ENCODE measurements at regions not wholly inside any gene's neighbourhood (a gene's known extent, or its start where the extent isn't known, plus 50 kb on each side); places are given as distances from the start of the nearest gene placed in this dataset.

- Histone ChIP-seq H3K9me3 (ENCODE audit: control insufficient read depth, low read depth, low read length) (no peaks in the 10 kb centered on the region), H3K27ac (ENCODE audit: low read length) (no peak overlapping the region), H3K27me3 (ENCODE audit: control insufficient read depth, insufficient read depth, low read length) (no peaks in the 10 kb centered on the region), H3K36me3 (ENCODE audit: control insufficient read depth, insufficient read depth, low read length) (no peaks in the 10 kb centered on the region), H3K4me1 (ENCODE audit: control insufficient read depth, insufficient read depth, low read length) (no peaks in the 10 kb centered on the region), H3K4me3 (ENCODE audit: low read length) (no peak overlapping the region)
- no peak for DNase-seq
- no CpG with 5 or more reads among the region's 1 CpG for WGBS (ENCODE audit: insufficient coverage, low lambda C conversion rate)
Measured at GRCh38 chr1:105641407-105641806, 1415.1 kb upstream of the PRMT6 start.

DNA sequence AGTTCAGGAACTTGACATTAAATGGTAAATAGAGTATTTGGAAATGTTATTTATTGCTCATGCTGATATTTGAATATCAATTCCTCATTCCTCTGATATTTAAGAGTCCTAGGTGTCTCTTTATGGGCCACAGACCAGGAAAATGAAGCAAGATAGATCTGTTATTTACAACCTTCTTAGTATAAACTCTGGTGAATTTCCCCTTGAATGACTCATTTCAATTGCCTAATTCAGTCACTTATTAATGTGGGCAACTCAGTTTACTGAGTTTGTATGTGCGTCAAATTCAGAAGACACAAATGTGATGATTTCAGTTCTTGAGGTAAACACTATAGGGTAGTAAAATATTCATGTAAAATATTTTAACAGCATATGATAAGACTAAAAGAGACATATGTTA, 1404.4 kb upstream of the PRMT6 start:
- no peaks in the 10 kb centered on the region for H3K36me3 ChIP-seq (ENCODE audit: control insufficient read depth, insufficient read depth, low read length)
- no peaks in the 10 kb centered on the region for H3K4me1 ChIP-seq (ENCODE audit: control insufficient read depth, insufficient read depth, low read length)
- DNase-seq: no peak
- H3K27me3 ChIP-seq (ENCODE audit: control insufficient read depth, insufficient read depth, low read length): no peaks in the 10 kb centered on the region
- H3K9me3 ChIP-seq (ENCODE audit: control insufficient read depth, low read depth, low read length): no peaks in the 10 kb centered on the region
- no peak overlapping the region for H3K4me3 ChIP-seq (ENCODE audit: low read length)
- no CpG with 5 or more reads among the region's 1 CpG for WGBS (ENCODE audit: insufficient coverage, low lambda C conversion rate)
- H3K27ac ChIP-seq (ENCODE audit: low read length): no peak overlapping the region

DNA sequence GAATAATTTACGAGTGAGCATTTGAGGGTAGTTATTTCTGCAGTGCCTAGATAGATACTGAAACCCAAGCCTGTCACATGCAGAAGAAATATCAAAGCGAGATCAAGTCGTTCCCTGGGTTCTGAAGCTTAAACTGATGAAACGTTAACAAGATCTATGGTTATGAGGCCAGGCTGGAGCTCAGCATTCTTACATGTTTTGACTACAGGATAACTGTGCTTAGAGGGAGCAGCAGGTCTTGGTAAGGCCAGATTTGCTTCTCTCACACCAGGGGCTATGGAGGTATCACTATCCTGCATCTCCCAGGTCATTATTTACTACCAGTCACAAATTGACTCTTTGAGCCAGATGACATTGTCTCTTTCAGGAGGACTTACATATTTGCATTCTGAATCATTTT, 1401.4 kb upstream of the PRMT6 start:
- H3K4me1 ChIP-seq (ENCODE audit: control insufficient read depth, insufficient read depth, low read length): no peaks in the 10 kb centered on the region
- H3K4me3 ChIP-seq (ENCODE audit: low read length): no peak overlapping the region
- no peak overlapping the region for H3K27ac ChIP-seq (ENCODE audit: low read length)
- no peaks in the 10 kb centered on the region for H3K36me3 ChIP-seq (ENCODE audit: control insufficient read depth, insufficient read depth, low read length)
- no peaks in the 10 kb centered on the region for H3K27me3 ChIP-seq (ENCODE audit: control insufficient read depth, insufficient read depth, low read length)
- no peaks in the 10 kb centered on the region for H3K9me3 ChIP-seq (ENCODE audit: control insufficient read depth, low read depth, low read length)
- no peak for DNase-seq
- WGBS (ENCODE audit: insufficient coverage, low lambda C conversion rate): 100% methylated on average over 1 of the region's 4 CpGs

DNA sequence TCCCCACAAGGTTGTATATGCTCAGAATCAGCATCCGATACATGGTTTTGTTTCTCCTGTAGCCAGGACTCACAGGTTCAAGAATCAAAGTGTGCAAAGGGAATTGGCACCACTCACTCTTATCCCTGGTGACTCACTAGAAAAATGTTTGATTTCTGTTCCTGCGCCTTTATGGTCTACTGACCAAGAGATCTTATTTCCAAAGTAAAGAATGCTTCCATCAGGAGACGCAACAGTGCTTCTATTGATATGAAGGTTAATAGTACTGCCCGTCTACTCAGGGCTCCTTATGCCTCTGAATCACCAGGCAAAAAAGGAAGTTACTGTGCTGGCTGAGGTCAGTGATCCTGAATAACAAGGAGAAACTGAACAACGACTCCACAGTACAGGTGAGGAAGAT, 1392.0 kb upstream of the PRMT6 start:
- Histone ChIP-seq H3K9me3 (ENCODE audit: control insufficient read depth, low read depth, low read length) (no peaks in the 10 kb centered on the region), H3K4me1 (ENCODE audit: control insufficient read depth, insufficient read depth, low read length) (no peaks in the 10 kb centered on the region), H3K27ac (ENCODE audit: low read length) (no peak overlapping the region), H3K4me3 (ENCODE audit: low read length) (no peak overlapping the region), H3K36me3 (ENCODE audit: control insufficient read depth, insufficient read depth, low read length) (no peaks in the 10 kb centered on the region), H3K27me3 (ENCODE audit: control insufficient read depth, insufficient read depth, low read length) (no peaks in the 10 kb centered on the region)
- DNase-seq: no peak
- WGBS (ENCODE audit: insufficient coverage, low lambda C conversion rate): no CpG with 5 or more reads among the region's 5 CpGs

GRCh38 chr1:105678334-105678733, 1378.1 kb upstream of the PRMT6 start:
- Histone ChIP-seq H3K4me3 (ENCODE audit: low read length) (no peak overlapping the region), H3K4me1 (ENCODE audit: control insufficient read depth, insufficient read depth, low read length) (no peaks in the 10 kb centered on the region)
- 88% methylated on average over 1 of the region's 3 CpGs for WGBS (ENCODE audit: insufficient coverage, low lambda C conversion rate)

DNA sequence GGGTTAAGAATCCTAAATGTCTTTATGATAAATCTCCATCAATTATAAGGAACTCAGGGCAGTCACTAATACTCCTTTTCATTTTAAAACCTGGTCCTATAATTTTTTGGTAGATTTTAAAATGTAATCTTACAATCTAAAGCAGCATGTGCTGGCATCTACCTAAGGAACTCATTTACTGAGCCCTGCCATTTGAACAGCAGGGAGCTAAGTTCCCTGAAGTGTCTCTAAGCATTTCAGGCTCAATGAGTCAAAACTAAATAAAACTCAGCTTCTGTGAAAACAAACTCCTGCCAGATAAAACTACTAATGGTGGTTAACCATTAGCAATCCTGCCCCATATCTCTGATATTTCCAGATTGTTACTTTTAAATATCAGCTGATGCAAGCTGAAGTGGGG, 1371.8 kb upstream of the PRMT6 start:
- H3K27me3 ChIP-seq (ENCODE audit: control insufficient read depth, insufficient read depth, low read length): no peaks in the 10 kb centered on the region
- H3K4me3 ChIP-seq (ENCODE audit: low read length): no peak overlapping the region
- no peak overlapping the region for H3K27ac ChIP-seq (ENCODE audit: low read length)
- H3K4me1 ChIP-seq (ENCODE audit: control insufficient read depth, insufficient read depth, low read length): no peaks in the 10 kb centered on the region
- H3K9me3 ChIP-seq (ENCODE audit: control insufficient read depth, low read depth, low read length): no peaks in the 10 kb centered on the region
- no peak for DNase-seq
- H3K36me3 ChIP-seq (ENCODE audit: control insufficient read depth, insufficient read depth, low read length): no peaks in the 10 kb centered on the region

More at GRCh38 chr1:105678334-105678733, 1378.1 kb upstream of the PRMT6 start:
- Histone ChIP-seq H3K27ac (ENCODE audit: low read length) (no peak overlapping the region), H3K36me3 (ENCODE audit: control insufficient read depth, insufficient read depth, low read length) (no peaks in the 10 kb centered on the region), H3K9me3 (ENCODE audit: control insufficient read depth, low read depth, low read length) (no peaks in the 10 kb centered on the region), H3K27me3 (ENCODE audit: control insufficient read depth, insufficient read depth, low read length) (no peaks in the 10 kb centered on the region)
- no peak for DNase-seq

GRCh38 chr1:105686026-105686425, 1370.4 kb upstream of the PRMT6 start:
- H3K9me3 ChIP-seq (ENCODE audit: control insufficient read depth, low read depth, low read length): no peaks in the 10 kb centered on the region
- no peak overlapping the region for H3K4me3 ChIP-seq (ENCODE audit: low read length)
- no peak overlapping the region for H3K27ac ChIP-seq (ENCODE audit: low read length)
- WGBS (ENCODE audit: insufficient coverage, low lambda C conversion rate): no CpG with 5 or more reads among the region's 3 CpGs
- no peaks in the 10 kb centered on the region for H3K36me3 ChIP-seq (ENCODE audit: control insufficient read depth, insufficient read depth, low read length)
- H3K27me3 ChIP-seq (ENCODE audit: control insufficient read depth, insufficient read depth, low read length): no peaks in the 10 kb centered on the region
- no peak for DNase-seq
- no peaks in the 10 kb centered on the region for H3K4me1 ChIP-seq (ENCODE audit: control insufficient read depth, insufficient read depth, low read length)

DNA sequence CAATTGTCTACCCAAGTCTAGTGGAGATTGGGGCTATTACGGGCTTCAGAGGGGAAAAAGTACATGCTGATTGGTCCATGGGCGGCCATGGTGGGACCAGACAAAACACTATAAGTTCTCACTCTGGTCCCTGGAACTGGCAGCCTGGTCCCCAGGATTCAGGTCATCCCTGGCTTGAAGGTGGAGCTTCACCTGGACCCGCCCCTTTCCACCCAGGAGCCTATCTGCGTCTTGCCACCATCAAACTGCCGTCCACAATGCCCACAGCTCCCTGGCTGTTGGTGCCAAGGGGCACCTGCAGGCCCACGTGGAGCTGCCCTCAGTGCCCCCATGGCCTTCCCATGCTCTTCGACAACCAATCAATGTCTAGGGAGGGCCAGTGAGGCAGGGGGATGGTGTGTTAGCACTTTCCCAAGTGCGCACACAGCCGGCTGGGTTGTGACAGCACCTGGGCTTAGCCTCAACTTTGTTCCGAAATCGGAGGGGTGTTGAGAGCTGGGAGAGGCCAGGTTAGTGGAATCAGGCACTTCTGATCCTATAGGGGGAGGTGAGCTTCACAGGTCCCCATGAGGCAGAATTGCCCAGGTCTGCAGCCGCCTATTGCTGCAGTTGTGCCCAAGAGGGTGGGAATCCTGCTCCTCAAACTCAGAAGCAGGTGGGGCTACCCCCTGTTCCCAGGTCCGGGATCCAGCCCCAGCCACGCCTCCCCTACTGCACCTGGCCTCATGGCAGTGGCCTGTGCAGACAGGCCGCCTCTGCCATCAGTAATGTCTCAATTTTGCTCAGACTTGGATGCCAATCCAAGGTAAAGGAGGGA, 1369.4 kb upstream of the PRMT6 start:
- no peak overlapping the region for H3K4me3 ChIP-seq (ENCODE audit: low read length)
- no peaks in the 10 kb centered on the region for H3K4me1 ChIP-seq (ENCODE audit: control insufficient read depth, insufficient read depth, low read length)
- DNase-seq: no peak
- H3K36me3 ChIP-seq (ENCODE audit: control insufficient read depth, insufficient read depth, low read length): no peaks in the 10 kb centered on the region
- no peak overlapping the region for H3K27ac ChIP-seq (ENCODE audit: low read length)
- H3K9me3 ChIP-seq (ENCODE audit: control insufficient read depth, low read depth, low read length): no peaks in the 10 kb centered on the region
- H3K27me3 ChIP-seq (ENCODE audit: control insufficient read depth, insufficient read depth, low read length): no peaks in the 10 kb centered on the region
- WGBS (ENCODE audit: insufficient coverage, low lambda C conversion rate): no CpG with 5 or more reads among the region's 15 CpGs

GRCh38 chr1:105700723-105701122, 1355.8 kb upstream of the PRMT6 start:
- DNase-seq: no peak
- no CpG with 5 or more reads among the region's 2 CpGs for WGBS (ENCODE audit: insufficient coverage, low lambda C conversion rate)
- H3K9me3 ChIP-seq (ENCODE audit: control insufficient read depth, low read depth, low read length): no peaks in the 10 kb centered on the region
- H3K4me3 ChIP-seq (ENCODE audit: low read length): no peak overlapping the region
- H3K36me3 ChIP-seq (ENCODE audit: control insufficient read depth, insufficient read depth, low read length): no peaks in the 10 kb centered on the region
- no peaks in the 10 kb centered on the region for H3K4me1 ChIP-seq (ENCODE audit: control insufficient read depth, insufficient read depth, low read length)
- H3K27ac ChIP-seq (ENCODE audit: low read length): no peak overlapping the region
- H3K27me3 ChIP-seq (ENCODE audit: control insufficient read depth, insufficient read depth, low read length): no peaks in the 10 kb centered on the region

DNA sequence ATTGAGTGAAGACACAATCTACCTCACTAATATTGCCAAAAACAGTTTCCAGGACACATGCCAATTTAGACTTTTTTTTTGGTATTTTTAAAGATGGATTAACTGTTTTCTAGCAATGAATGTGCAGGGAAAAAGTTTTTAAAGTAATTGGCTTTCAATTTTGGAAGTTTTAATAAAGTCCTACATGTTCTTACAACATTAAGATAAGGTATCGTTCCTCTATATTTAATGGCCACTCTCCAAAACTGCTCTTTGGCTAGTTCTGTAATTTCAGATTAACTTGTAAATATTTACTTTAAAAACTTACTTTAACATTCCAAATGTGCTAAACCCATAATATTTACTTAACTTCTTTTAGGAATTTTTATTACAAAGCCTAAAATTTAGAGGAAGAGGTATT, 1332.2 kb upstream of the PRMT6 start:
- no peak for DNase-seq
- WGBS (ENCODE audit: insufficient coverage, low lambda C conversion rate): no CpG with 5 or more reads among the region's 1 CpG

GRCh38 chr1:105730701-105731100, 1325.8 kb upstream of the PRMT6 start:
- H3K27ac ChIP-seq (ENCODE audit: low read length): no peak overlapping the region
- H3K36me3 ChIP-seq (ENCODE audit: control insufficient read depth, insufficient read depth, low read length): no peaks in the 10 kb centered on the region
- H3K27me3 ChIP-seq (ENCODE audit: control insufficient read depth, insufficient read depth, low read length): no peaks in the 10 kb centered on the region
- no peaks in the 10 kb centered on the region for H3K9me3 ChIP-seq (ENCODE audit: control insufficient read depth, low read depth, low read length)
- WGBS (ENCODE audit: insufficient coverage, low lambda C conversion rate): 67% methylated on average over 1 of the region's 3 CpGs
- no peak overlapping the region for H3K4me3 ChIP-seq (ENCODE audit: low read length)
- H3K4me1 ChIP-seq (ENCODE audit: control insufficient read depth, insufficient read depth, low read length): no peaks in the 10 kb centered on the region
- DNase-seq: no peak

More for the DNA sequence above, 1332.2 kb upstream of the PRMT6 start:
- Histone ChIP-seq H3K27ac (ENCODE audit: low read length) (no peak overlapping the region), H3K36me3 (ENCODE audit: control insufficient read depth, insufficient read depth, low read length) (no peaks in the 10 kb centered on the region), H3K27me3 (ENCODE audit: control insufficient read depth, insufficient read depth, low read length) (no peaks in the 10 kb centered on the region), H3K9me3 (ENCODE audit: control insufficient read depth, low read depth, low read length) (no peaks in the 10 kb centered on the region), H3K4me1 (ENCODE audit: control insufficient read depth, insufficient read depth, low read length) (no peaks in the 10 kb centered on the region), H3K4me3 (ENCODE audit: low read length) (no peak overlapping the region)

All from large intestine (tissue), 3 donors.